Uterus (tissue), 2 donors: ENCODE measurements at regions not wholly inside any gene's neighbourhood (a gene's known extent, or its start where the extent isn't known, plus 50 kb on each side); places are given as distances from the start of the nearest gene placed in this dataset.

ENCODE experiments used
- POLR2A ChIP-seq, 2 donors: fragments of 450-650 bp; IDR thresholded peaks; one replicate each; pipeline ENCODE4 v1.6.1; 2016; ENCODE audit warnings: antibody characterized with exemption in 2 of 2, mild to moderate bottlenecking in 1 of 2, moderate library complexity in 1 of 2
- TF ChIP-seq, protein P1 (sequence below), 4 experiments: fragments of 200-600 bp in 2 of 4; fragments of 450-650 bp in 2 of 4; sonication (generic) in 2 of 4; IDR thresholded peaks; one replicate each; pipeline ENCODE4 v1.5.1; 2016 to 2019; ENCODE audit warnings: antibody characterized with exemption in 4 of 4, mild to moderate bottlenecking in 2 of 4, moderate library complexity in 1 of 4

DNA sequence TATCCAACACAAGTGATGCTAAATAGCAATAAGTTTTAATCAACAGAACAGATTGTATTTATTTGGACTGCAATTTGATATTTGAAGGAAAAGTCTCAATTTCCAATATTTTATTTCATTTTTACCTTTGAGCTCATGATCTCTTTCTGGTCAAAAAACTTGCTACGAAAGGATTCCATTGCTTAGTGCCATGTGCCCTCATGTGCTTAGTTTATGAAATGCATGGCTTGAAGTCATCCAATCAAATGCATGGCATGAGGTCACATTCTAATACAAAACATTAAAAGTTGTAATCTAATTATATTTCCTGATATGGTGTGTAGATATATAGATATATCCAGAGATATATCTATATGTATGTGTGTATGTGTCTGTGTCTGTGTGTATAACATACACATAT is 321.2 kb upstream of the ADGRB3 start:
- TF ChIP-seq POLR2A (IDR thresholded peaks at IDR 0.05): no peak
- TF ChIP-seq, protein P1, sequence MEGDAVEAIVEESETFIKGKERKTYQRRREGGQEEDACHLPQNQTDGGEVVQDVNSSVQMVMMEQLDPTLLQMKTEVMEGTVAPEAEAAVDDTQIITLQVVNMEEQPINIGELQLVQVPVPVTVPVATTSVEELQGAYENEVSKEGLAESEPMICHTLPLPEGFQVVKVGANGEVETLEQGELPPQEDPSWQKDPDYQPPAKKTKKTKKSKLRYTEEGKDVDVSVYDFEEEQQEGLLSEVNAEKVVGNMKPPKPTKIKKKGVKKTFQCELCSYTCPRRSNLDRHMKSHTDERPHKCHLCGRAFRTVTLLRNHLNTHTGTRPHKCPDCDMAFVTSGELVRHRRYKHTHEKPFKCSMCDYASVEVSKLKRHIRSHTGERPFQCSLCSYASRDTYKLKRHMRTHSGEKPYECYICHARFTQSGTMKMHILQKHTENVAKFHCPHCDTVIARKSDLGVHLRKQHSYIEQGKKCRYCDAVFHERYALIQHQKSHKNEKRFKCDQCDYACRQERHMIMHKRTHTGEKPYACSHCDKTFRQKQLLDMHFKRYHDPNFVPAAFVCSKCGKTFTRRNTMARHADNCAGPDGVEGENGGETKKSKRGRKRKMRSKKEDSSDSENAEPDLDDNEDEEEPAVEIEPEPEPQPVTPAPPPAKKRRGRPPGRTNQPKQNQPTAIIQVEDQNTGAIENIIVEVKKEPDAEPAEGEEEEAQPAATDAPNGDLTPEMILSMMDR (IDR thresholded peaks at IDR 0.05): no peak
